ENCODE measurements at regions not wholly inside any gene's neighbourhood (a gene's known extent, or its start where the extent isn't known, plus 50 kb on each side); places are given as distances from the start of the nearest gene placed in this dataset.

- H3K4me3 ChIP-seq (replicated peaks in 1 of 2; ENCODE audit: low read depth in 2 of 2, low read length in 2 of 2) = no peak overlapping the region
- DNase-seq (ENCODE audit: low read depth in 2 of 2) = no peak
- TF ChIP-seq CTCF (IDR thresholded peaks at IDR 0.05; ENCODE audit: low read depth, low read length) = no peak
Measured at GRCh38 chr4:110886856-110887255, 264.0 kb upstream of the PITX2 start.

GRCh38 chr4:110897784-110898183, 274.9 kb upstream of the PITX2 start:
- H3K4me3 ChIP-seq (replicated peaks in 1 of 2; ENCODE audit: low read depth in 2 of 2, low read length in 2 of 2) = no peak overlapping the region
- DNase-seq (ENCODE audit: low read depth in 2 of 2) = no peak
- TF ChIP-seq CTCF (IDR thresholded peaks at IDR 0.05; ENCODE audit: low read depth, low read length) = no peak

GRCh38 chr4:110898290-110898689, 275.4 kb upstream of the PITX2 start:
- no peak for DNase-seq (ENCODE audit: low read depth in 2 of 2)
- H3K4me3 ChIP-seq (replicated peaks in 1 of 2; ENCODE audit: low read depth in 2 of 2, low read length in 2 of 2) = no peak overlapping the region
- TF ChIP-seq CTCF (IDR thresholded peaks at IDR 0.05; ENCODE audit: low read depth, low read length) = no peak

GRCh38 chr4:110900213-110900769, 277.4 kb upstream of the PITX2 start:
- no peak overlapping the region for H3K4me3 ChIP-seq (replicated peaks in 1 of 2; ENCODE audit: low read depth in 2 of 2, low read length in 2 of 2)
- no peak for TF ChIP-seq CTCF (IDR thresholded peaks at IDR 0.05; ENCODE audit: low read depth, low read length)
- DNase-seq (ENCODE audit: low read depth in 2 of 2) = no peak

- H3K4me3 ChIP-seq (replicated peaks in 1 of 2; ENCODE audit: low read depth in 2 of 2, low read length in 2 of 2) = no peak overlapping the region
- DNase-seq (ENCODE audit: low read depth in 2 of 2) = peak in 1 of 2 donors; percentile 2
- TF ChIP-seq CTCF (IDR thresholded peaks at IDR 0.05; ENCODE audit: low read depth, low read length) = no peak
Measured at GRCh38 chr4:110902500-110902899, 279.6 kb upstream of the PITX2 start.

GRCh38 chr4:110904435-110905065, 281.7 kb upstream of the PITX2 start:
- no peak overlapping the region for H3K4me3 ChIP-seq (replicated peaks in 1 of 2; ENCODE audit: low read depth in 2 of 2, low read length in 2 of 2)
- no peak for DNase-seq (ENCODE audit: low read depth in 2 of 2)
- TF ChIP-seq CTCF (IDR thresholded peaks at IDR 0.05; ENCODE audit: low read depth, low read length) = no peak

GRCh38 chr4:110905367-110905766, 282.5 kb upstream of the PITX2 start:
- no peak overlapping the region for H3K4me3 ChIP-seq (replicated peaks in 1 of 2; ENCODE audit: low read depth in 2 of 2, low read length in 2 of 2)
- DNase-seq (ENCODE audit: low read depth in 2 of 2) = no peak
- no peak for TF ChIP-seq CTCF (IDR thresholded peaks at IDR 0.05; ENCODE audit: low read depth, low read length)
